Lower leg skin (tissue), 3 donors: ENCODE measurements at regions not wholly inside any gene's neighbourhood (a gene's known extent, or its start where the extent isn't known, plus 50 kb on each side); places are given as distances from the start of the nearest gene placed in this dataset.

Experiments used
- CTCF ChIP-seq, 3 donors: fragments of 450-650 bp; IDR thresholded peaks; one replicate each; pipeline ENCODE4 v1.5.1; 2016; ENCODE audit warnings: antibody characterized with exemption in 3 of 3, mild to moderate bottlenecking in 3 of 3, moderate library complexity in 2 of 3
- POLR2A ChIP-seq, 2 donors: fragments of 450-650 bp; IDR thresholded peaks; one replicate each; pipeline ENCODE4 v1.6.1; 2016 to 2017; ENCODE audit warnings: antibody characterized with exemption in 2 of 2, mild to moderate bottlenecking in 1 of 2, moderate library complexity in 1 of 2

DNA sequence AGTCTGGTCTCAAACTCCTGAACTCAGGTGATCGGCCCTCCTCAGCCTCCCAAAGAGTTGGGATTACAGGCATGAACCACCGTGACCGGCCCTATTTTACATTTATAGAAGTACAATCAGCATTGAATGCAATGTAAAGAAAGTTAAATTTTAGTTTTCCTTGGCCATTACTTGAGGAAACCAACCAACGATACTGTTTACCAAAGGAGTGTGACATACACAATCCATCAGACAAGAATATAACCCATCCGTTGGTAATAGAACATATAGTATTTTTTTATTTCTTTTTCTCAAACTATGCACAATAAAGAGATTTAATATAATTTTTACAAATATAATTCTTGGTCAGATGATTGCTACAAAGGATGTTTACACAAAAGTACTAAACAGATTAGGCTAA, 63.1 kb upstream of the MOCS2 start:
- TF ChIP-seq POLR2A (IDR thresholded peaks at IDR 0.05) (no peak), CTCF (IDR thresholded peaks at IDR 0.05) (no peak)
